ENCODE measurements at regions not wholly inside any gene's neighbourhood (a gene's known extent, or its start where the extent isn't known, plus 50 kb on each side); places are given as distances from the start of the nearest gene placed in this dataset.

- TF ChIP-seq CTCF (conservative IDR thresholded peaks at IDR 0.05 in 1 of 2, IDR thresholded peaks at IDR 0.05 in 1 of 2; ENCODE audit: extremely low read depth in 1 of 2, insufficient read depth in 1 of 2, low read depth in 1 of 2, low read length in 2 of 2) (no peak), EZH2 (IDR thresholded peaks at IDR 0.05; ENCODE audit: borderline replicate concordance, low read length) (no peak)
Measured at GRCh38 chr3:128556907-128557306, 63.9 kb upstream of the GATA2 start.
